ENCODE measurements at regions not wholly inside any gene's neighbourhood (a gene's known extent, or its start where the extent isn't known, plus 50 kb on each side); places are given as distances from the start of the nearest gene placed in this dataset.
A peak's percentile ranks its signal among the peaks of the same experiment; 100 is the strongest.

GRCh38 chrX:43018031-43018430 is 240.1 kb upstream of the PPP1R2C start:
- no peak for DNase-seq

- no peak for DNase-seq
These were observed 241.1 kb upstream of the PPP1R2C start for GRCh38 chrX:43019021-43019420.

- no peak for DNase-seq
These were observed 247.9 kb upstream of the PPP1R2C start for GRCh38 chrX:43025806-43026315.

- no peak for DNase-seq
These were observed 286.1 kb upstream of the PPP1R2C start for GRCh38 chrX:43064096-43064495.

- DNase-seq = no peak
These were observed 288.0 kb upstream of the PPP1R2C start for GRCh38 chrX:43065978-43066377.

GRCh38 chrX:43068639-43069038 is 290.7 kb upstream of the PPP1R2C start:
- DNase-seq = no peak

GRCh38 chrX:43083016-43083415 is 305.1 kb upstream of the PPP1R2C start:
- DNase-seq = no peak

GRCh38 chrX:43087830-43088229 is 309.9 kb upstream of the PPP1R2C start:
- no peak for DNase-seq

GRCh38 chrX:43096830-43097229 is 318.9 kb upstream of the PPP1R2C start:
- DNase-seq = no peak

- DNase-seq = no peak
These were observed 328.0 kb upstream of the PPP1R2C start for GRCh38 chrX:43106009-43106408.

GRCh38 chrX:43108828-43109227 is 330.9 kb upstream of the PPP1R2C start:
- DNase-seq = no peak

- DNase-seq = no peak
These were observed 343.7 kb upstream of the PPP1R2C start for GRCh38 chrX:43121637-43122036.

- DNase-seq = no peak
These were observed 361.7 kb upstream of the PPP1R2C start for GRCh38 chrX:43139645-43140044.

GRCh38 chrX:43140582-43140981 is 362.6 kb upstream of the PPP1R2C start:
- DNase-seq = no peak

- DNase-seq = no peak
These were observed 363.9 kb upstream of the PPP1R2C start for GRCh38 chrX:43141885-43142284.

GRCh38 chrX:43148305-43148704 is 370.3 kb upstream of the PPP1R2C start:
- no peak for DNase-seq

- peak; percentile 56 for DNase-seq
These were observed 387.5 kb upstream of the PPP1R2C start for GRCh38 chrX:43165343-43165920.

- no peak for DNase-seq
These were observed 388.9 kb upstream of the PPP1R2C start for GRCh38 chrX:43166874-43167273.

- DNase-seq = no peak
These were observed 397.5 kb upstream of the PPP1R2C start for GRCh38 chrX:43175434-43175833.

GRCh38 chrX:43176686-43177085 is 398.7 kb upstream of the PPP1R2C start:
- DNase-seq = no peak

- DNase-seq = no peak
These were observed 410.3 kb upstream of the PPP1R2C start for GRCh38 chrX:43188296-43188695.

GRCh38 chrX:43211570-43211969 is 433.6 kb upstream of the PPP1R2C start:
- no peak for DNase-seq

GRCh38 chrX:43218198-43218597 is 437.9 kb upstream of the MAOA start:
- DNase-seq = no peak

- DNase-seq = no peak
These were observed 431.6 kb upstream of the MAOA start for GRCh38 chrX:43224496-43224895.

- DNase-seq = no peak
These were observed 430.3 kb upstream of the MAOA start for GRCh38 chrX:43225626-43226328.
